Hematopoietic multipotent progenitor cell treated with erythropoietin and hydrocortisone succinate and interleukin-3 and kit ligand, for 17 days (in vitro differentiated cells): ENCODE measurements at regions not wholly inside any gene's neighbourhood (a gene's known extent, or its start where the extent isn't known, plus 50 kb on each side); places are given as distances from the start of the nearest gene placed in this dataset.

Source experiments
- DNase-seq: peaks from one replicate; pipeline ENCODE4 v3.0.0-alpha.2; 2015; ENCODE audit warnings: low spot score

DNA sequence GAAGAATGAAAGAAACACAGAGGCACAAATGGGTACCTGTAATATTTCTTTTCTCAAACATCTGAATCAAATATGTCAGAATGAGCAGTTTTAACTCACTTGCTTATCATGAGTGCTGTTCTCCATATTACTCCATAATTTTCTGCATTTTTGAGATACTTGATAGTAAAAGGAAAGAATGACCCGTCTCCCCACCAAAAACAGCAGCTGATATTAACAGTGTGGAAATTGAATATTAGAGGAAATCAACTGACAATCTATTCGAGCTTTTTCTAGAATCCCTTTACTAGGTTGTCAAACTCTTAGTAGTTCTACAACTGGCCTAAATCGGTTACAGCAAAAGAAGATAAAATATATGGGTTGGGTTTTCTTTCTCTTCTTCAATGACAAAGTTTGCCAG, 49.9 kb upstream of the HELT start:
- no peak for DNase-seq
